BJ (cell line): ENCODE measurements at regions not wholly inside any gene's neighbourhood (a gene's known extent, or its start where the extent isn't known, plus 50 kb on each side); places are given as distances from the start of the nearest gene placed in this dataset.

Source experiments
- CTCF ChIA-PET: fragments of 350-600 bp; formaldehyde crosslinking; extraction: SDS; loops from one replicate; lab custom pipeline; 2021; ENCODE audit warnings: antibody characterized with exemption, inconsistent platforms; lab: Yijun Ruan, JAX
- POLR2A ChIA-PET: fragments of 300-600 bp; sonication (Branson Sonifier 250); formaldehyde crosslinking; extraction: SDS; loops from one replicate; lab custom pipeline; 2021; ENCODE audit warnings: antibody characterized with exemption; lab: Charles Lee
- DNase-seq: peaks from one replicate; pipeline ENCODE4 v3.0.0-alpha.2; 2011; ENCODE audit warnings: low read depth
- H3K27me3 ChIP-seq: 2 replicates; pipeline ENCODE4 v1.6.0; 2011; ENCODE audit warnings: low read length; ENCODE audit not compliant: control insufficient read depth, insufficient read depth
- H3K36me3 ChIP-seq: 2 replicates; pipeline ENCODE4 v1.5.1; 2011; ENCODE audit warnings: low read length; ENCODE audit not compliant: control insufficient read depth, insufficient read depth
- H3K4me3 ChIP-seq: 2 replicates; pipeline ENCODE4 v1.5.1; 2011; ENCODE audit warnings: low read depth, mild to moderate bottlenecking, control low read depth, low read length
- CTCF ChIP-seq: IDR thresholded peaks from 2 replicates; pipeline ENCODE4 v1.5.1; 2011; ENCODE audit warnings: low read depth, mild to moderate bottlenecking, control low read depth, inconsistent platforms, low read length, moderate library complexity; ENCODE audit not compliant: insufficient read depth

GRCh38 chr17:5821803-5822202 lies 237.5 kb upstream of the NLRP1 start:
- TF ChIP-seq CTCF, result no peak
- H3K36me3 ChIP-seq, result no peaks in the 10 kb centered on the region
- H3K27me3 ChIP-seq, result no peaks in the 10 kb centered on the region
- CTCF ChIA-PET, result interaction anchor here (0.7 kb wide), 1 partner anchor 23 kb away, joined by 3 read pairs; no protein-coding TSS in a partner anchor
- POLR2A ChIA-PET, result no interaction called here
- H3K4me3 ChIP-seq, result no peak overlapping the region
- no peak for DNase-seq

- CTCF ChIA-PET, result no interaction called here
- H3K27me3 ChIP-seq, result no peaks in the 10 kb centered on the region
These were observed 238.2 kb upstream of the NLRP1 start for GRCh38 chr17:5822281-5823060.

GRCh38 chr17:5823219-5823618 lies 238.9 kb upstream of the NLRP1 start:
- no peak for DNase-seq
- H3K4me3 ChIP-seq, result no peak overlapping the region
- no peaks in the 10 kb centered on the region for H3K27me3 ChIP-seq
- CTCF ChIA-PET, result no interaction called here
- POLR2A ChIA-PET, result no interaction called here
- no peaks in the 10 kb centered on the region for H3K36me3 ChIP-seq
- TF ChIP-seq CTCF, result no peak

More at GRCh38 chr17:5822281-5823060, 238.2 kb upstream of the NLRP1 start:
- no peak for TF ChIP-seq CTCF
- H3K4me3 ChIP-seq, result no peak overlapping the region
- no peaks in the 10 kb centered on the region for H3K36me3 ChIP-seq
- POLR2A ChIA-PET, result no interaction called here
- DNase-seq, result no peak

- no peak for TF ChIP-seq CTCF
- DNase-seq, result no peak
- Histone ChIP-seq H3K4me3 (no peak overlapping the region), H3K36me3 (no peaks in the 10 kb centered on the region), H3K27me3 (no peaks in the 10 kb centered on the region)
- ChIA-PET POLR2A (no interaction called here), CTCF (interaction anchor here (0.9 to 1.0 kb wide), 2 partner anchors 9 to 119 kb away, joined by 3 to 4 read pairs; no protein-coding TSS in a partner anchor)
These were observed 241.5 kb upstream of the NLRP1 start for GRCh38 chr17:5825717-5826330.

- CTCF ChIA-PET, result interaction anchor here (1.0 kb wide), 1 partner anchor 119 kb away, joined by 4 read pairs; no protein-coding TSS in a partner anchor
- TF ChIP-seq CTCF, result no peak
These were observed 242.1 kb upstream of the NLRP1 start for GRCh38 chr17:5826384-5826783.

More at GRCh38 chr17:5826384-5826783, 242.1 kb upstream of the NLRP1 start:
- DNase-seq, result no peak
- H3K27me3 ChIP-seq, result no peaks in the 10 kb centered on the region
- POLR2A ChIA-PET, result no interaction called here
- no peak overlapping the region for H3K4me3 ChIP-seq
- H3K36me3 ChIP-seq, result no peaks in the 10 kb centered on the region
